ENCODE measurements at regions not wholly inside any gene's neighbourhood (a gene's known extent, or its start where the extent isn't known, plus 50 kb on each side); places are given as distances from the start of the nearest gene placed in this dataset.
"Not testable (repeated sequence)": the region's sequence is repeated elsewhere in the genome, so short reads cannot be mapped to it uniquely, and the experiment has no call there.

- no peak for DNase-seq
These were observed 110.7 kb upstream of the GZMB start for GRCh38 chr14:24744641-24745040.

- DNase-seq, result no peak
These were observed 107.9 kb upstream of the GZMB start for GRCh38 chr14:24741871-24742270.

- DNase-seq, result no peak
These were observed 102.1 kb upstream of the GZMB start for GRCh38 chr14:24735984-24736630.

- DNase-seq, result no peak
These were observed 101.0 kb upstream of the GZMB start for GRCh38 chr14:24734917-24735500.

GRCh38 chr14:24726480-24726879 lies 92.5 kb upstream of the GZMB start:
- no peak for DNase-seq

GRCh38 chr14:24725311-24725710 lies 91.3 kb upstream of the GZMB start:
- no peak for DNase-seq

GRCh38 chr14:24721775-24722174 lies 87.8 kb upstream of the GZMB start:
- no peak for DNase-seq

GRCh38 chr14:24715239-24715638 lies 81.2 kb upstream of the GZMB start:
- DNase-seq, result no peak

- no peak for DNase-seq
These were observed 79.4 kb upstream of the GZMB start for GRCh38 chr14:24713404-24713803.

- no peak for DNase-seq
These were observed 78.9 kb upstream of the GZMB start for GRCh38 chr14:24712909-24713308.

GRCh38 chr14:24712374-24712773 lies 78.4 kb upstream of the GZMB start:
- no peak for DNase-seq

- peak; percentile 53 for DNase-seq
These were observed 76.6 kb upstream of the GZMB start for GRCh38 chr14:24710403-24711112.

GRCh38 chr14:24708684-24709083 lies 74.7 kb upstream of the GZMB start:
- DNase-seq, result no peak

- DNase-seq, result no peak
These were observed 72.4 kb upstream of the GZMB start for GRCh38 chr14:24706351-24706750.

GRCh38 chr14:24705840-24706239 lies 71.8 kb upstream of the GZMB start:
- no peak for DNase-seq

GRCh38 chr14:24701062-24701461 lies 67.1 kb upstream of the GZMB start:
- no peak for DNase-seq

GRCh38 chr14:24700511-24700910 lies 66.5 kb upstream of the GZMB start:
- no peak for DNase-seq

GRCh38 chr14:24699052-24699451 lies 65.1 kb upstream of the GZMB start:
- no peak for DNase-seq

GRCh38 chr14:24696280-24696920 lies 62.4 kb upstream of the GZMB start:
- not testable (repeated sequence) for DNase-seq

GRCh38 chr14:24695265-24696241 lies 61.6 kb upstream of the GZMB start:
- no peak for DNase-seq

GRCh38 chr14:24694680-24695079 lies 60.7 kb upstream of the GZMB start:
- DNase-seq, result no peak

GRCh38 chr14:24693983-24694382 lies 60.0 kb upstream of the GZMB start:
- no peak for DNase-seq

GRCh38 chr14:24693353-24693737 lies 59.4 kb upstream of the GZMB start:
- no peak for DNase-seq

All from activated gamma-delta T cell treated with Interleukin-2 at 50 U/mL for 16 hours (primary cell).